ENCODE measurements at regions not wholly inside any gene's neighbourhood (a gene's known extent, or its start where the extent isn't known, plus 50 kb on each side); places are given as distances from the start of the nearest gene placed in this dataset.

DNA sequence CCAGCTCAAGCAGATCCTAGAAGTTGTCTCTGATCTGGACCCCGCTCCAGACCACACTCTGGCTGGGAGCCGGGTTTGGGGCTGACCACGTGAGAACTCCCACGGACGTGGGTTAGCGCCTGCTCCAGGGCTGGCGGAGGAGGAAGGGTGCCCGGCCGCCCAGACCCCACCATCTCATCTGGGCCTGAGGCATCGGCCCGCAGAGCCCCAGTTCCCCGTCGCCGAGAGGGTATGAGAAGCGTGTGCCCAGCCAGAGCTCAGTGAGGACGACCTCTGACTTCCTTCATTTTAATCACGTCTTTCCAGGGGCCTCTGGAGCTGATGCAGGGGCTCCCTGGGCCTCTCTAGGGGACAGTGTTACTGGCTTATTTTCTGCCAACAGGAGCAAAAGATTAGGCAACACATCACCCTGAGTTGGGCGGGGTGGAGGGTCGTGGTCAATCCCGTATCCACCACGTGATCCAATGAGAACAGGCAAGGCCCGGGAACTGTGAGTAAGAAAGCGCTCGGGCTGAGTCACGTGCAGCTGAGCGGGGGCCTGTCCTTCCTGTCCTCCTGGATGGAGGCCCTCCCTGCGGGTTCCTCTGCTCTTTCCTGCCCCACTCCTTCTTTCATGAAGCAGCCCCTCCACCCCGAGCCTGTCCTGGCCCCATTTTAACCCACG is 81.1 kb downstream of the SIK1 start:
- no peak for DNase-seq (ENCODE audit: low read depth, low spot score)
- TF ChIP-seq EZH2 (IDR thresholded peaks at IDR 0.05) (no peak), POLR2AphosphoS5 (IDR thresholded peaks at IDR 0.05; ENCODE audit: borderline replicate concordance, low read depth, low read length) (no peak), FOXP2 (optimal IDR thresholded peaks at IDR 0.05; ENCODE audit: control extremely low read depth, extremely low read length, insufficient read depth) (no peak)
- H3K36me3 ChIP-seq (ENCODE audit: insufficient read depth, low read length), result no peaks in the 10 kb centered on the region
- no peak overlapping the region for H3K27ac ChIP-seq
- no peak overlapping the region for H3K4me3 ChIP-seq
- no peaks in the 10 kb centered on the region for H3K9me3 ChIP-seq (ENCODE audit: low read depth, low read length)
- no peak overlapping the region for H3K9ac ChIP-seq (ENCODE audit: insufficient read length)

DNA sequence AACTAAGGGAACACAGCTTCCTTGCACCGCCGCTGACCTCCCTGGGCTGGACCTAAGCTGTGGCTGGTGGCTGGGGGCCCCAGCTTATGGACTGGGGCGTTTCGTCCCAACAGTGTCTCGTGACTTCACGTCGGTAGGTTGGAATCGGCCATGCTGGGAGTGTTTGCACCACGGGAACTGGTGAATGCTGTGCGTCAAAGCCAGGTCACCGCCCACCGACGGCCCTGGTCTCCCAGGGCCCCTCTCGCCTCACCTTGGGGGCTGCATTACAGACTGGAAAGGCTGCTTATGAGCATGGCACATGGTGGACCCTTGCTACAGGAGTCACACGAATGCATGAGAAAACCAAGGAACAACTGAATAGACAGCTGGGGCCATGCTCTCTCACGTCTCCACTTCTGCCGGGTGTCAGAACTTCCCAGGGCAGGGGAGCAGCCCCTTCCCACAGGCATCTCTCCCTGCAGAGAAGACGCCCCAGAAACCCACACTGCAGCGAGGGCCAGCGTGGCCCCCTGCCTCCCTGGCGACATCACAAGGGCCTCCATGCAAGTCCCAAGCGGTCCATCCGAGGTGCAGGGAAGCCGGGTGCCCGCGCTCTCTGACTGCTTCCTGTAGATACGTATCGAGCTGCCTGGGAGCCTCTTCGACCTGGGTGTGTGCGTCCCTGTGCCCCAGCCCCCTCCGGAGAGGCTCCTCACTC is 81.7 kb downstream of the SIK1 start:
- Histone ChIP-seq H3K9me3 (ENCODE audit: low read depth, low read length) (no peaks in the 10 kb centered on the region), H3K27ac (no peak overlapping the region), H3K36me3 (ENCODE audit: insufficient read depth, low read length) (no peaks in the 10 kb centered on the region), H3K4me3 (no peak overlapping the region), H3K9ac (ENCODE audit: insufficient read length) (no peak overlapping the region)
- DNase-seq (ENCODE audit: low read depth, low spot score), result no peak
- TF ChIP-seq EZH2 (IDR thresholded peaks at IDR 0.05), result no peak
- no peak for TF ChIP-seq FOXP2 (optimal IDR thresholded peaks at IDR 0.05; ENCODE audit: control extremely low read depth, extremely low read length, insufficient read depth)
- TF ChIP-seq POLR2AphosphoS5 (IDR thresholded peaks at IDR 0.05; ENCODE audit: borderline replicate concordance, low read depth, low read length), result no peak

DNA sequence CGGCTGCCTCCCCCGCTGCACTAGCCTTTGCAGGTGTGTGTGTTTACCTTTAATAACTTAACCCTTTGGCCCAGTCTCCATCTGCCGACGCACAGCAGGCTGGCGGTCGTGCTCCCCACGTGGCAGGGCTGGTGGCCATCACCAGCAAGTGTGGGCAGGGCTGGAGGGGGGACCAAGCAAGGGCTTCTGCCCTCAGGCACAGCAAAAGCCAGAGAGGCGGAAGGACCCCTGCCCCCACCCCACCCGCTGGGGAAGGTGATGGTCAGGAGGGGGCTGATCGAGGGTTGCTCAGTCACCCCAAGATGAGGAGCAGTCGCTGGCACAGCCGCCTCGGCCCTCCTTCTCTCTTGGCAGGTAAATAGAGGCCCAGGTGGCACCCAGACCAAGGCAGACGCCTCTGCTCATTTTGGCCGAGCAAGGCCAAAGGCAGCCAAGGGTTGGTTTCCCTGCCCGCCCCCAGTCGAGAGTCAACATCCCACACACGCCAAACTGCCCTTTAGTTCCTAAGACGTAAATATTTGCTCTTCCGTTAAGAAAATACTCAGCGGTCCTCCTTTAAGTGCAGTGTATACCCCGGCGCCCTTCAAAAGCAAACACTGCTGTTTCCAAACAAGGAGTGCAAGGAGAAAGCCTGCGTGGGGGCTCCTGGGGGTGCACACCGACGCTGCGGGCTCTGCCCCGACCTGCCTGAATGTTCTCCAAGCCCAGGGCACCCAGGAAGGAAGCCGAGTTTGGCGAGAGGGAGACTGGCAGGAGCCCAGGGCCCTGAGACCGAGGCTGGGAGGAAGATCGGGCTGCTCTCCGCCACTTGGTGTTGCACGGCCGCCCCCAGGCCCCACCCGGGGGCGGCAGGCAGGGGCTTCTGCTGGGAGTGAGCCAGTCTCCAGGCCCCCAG is 82.7 kb downstream of the SIK1 start:
- DNase-seq (ENCODE audit: low read depth, low spot score), result no peak
- no peak overlapping the region for H3K9ac ChIP-seq (ENCODE audit: insufficient read length)
- TF ChIP-seq FOXP2 (optimal IDR thresholded peaks at IDR 0.05; ENCODE audit: control extremely low read depth, extremely low read length, insufficient read depth) (no peak), EZH2 (IDR thresholded peaks at IDR 0.05) (no peak), POLR2AphosphoS5 (IDR thresholded peaks at IDR 0.05; ENCODE audit: borderline replicate concordance, low read depth, low read length) (no peak)
- no peaks in the 10 kb centered on the region for H3K36me3 ChIP-seq (ENCODE audit: insufficient read depth, low read length)
- no peaks in the 10 kb centered on the region for H3K9me3 ChIP-seq (ENCODE audit: low read depth, low read length)
- H3K4me3 ChIP-seq, result no peak overlapping the region
- H3K27ac ChIP-seq, result no peak overlapping the region

DNA sequence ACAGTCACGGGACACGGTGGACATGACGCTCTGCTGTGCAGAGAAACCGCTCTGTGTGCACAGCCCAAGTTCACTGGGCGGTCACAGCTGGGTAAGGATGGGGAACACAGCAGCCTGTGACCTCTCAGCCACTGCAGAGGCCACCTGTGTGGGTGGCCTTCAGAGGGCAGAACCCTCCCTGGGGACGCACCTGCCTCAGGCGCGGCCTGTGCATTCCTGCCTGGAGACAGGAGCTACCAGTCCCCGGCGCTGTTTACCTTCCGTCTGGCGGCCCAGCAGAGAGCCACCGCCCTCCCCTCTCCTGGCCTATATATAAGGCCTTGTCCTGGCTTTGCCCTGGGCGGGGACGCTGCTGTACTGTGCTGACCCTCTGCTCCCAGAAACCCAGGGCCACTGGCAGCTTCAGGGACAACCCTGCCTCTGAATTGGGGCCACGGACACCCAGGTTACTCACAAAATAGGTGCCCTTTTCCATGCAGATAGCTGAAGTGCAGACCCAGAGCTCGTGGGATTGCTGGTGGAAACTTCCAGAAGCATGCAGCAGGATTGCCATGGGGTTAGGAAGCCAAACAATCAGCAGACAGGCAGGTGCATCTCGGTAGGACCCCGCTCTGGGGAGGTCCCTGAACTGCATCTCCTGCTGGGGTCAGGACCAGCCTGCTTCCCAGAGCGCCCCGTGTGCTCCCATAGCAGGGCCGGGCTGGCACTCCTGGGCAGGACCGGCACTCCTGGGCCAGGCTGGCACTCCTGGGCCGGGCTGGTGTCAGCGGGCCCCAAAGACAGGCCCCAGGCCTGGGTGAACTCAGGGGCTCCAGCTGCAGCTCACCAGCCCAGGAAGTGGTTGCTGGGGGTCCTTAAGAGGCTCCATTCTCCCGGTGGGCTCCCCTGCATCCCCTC is 83.6 kb downstream of the SIK1 start:
- no peak for DNase-seq (ENCODE audit: low read depth, low spot score)
- Histone ChIP-seq H3K27ac (no peak overlapping the region), H3K4me3 (no peak overlapping the region), H3K36me3 (ENCODE audit: insufficient read depth, low read length) (no peaks in the 10 kb centered on the region), H3K9ac (ENCODE audit: insufficient read length) (no peak overlapping the region), H3K9me3 (ENCODE audit: low read depth, low read length) (no peaks in the 10 kb centered on the region)
- no peak for TF ChIP-seq POLR2AphosphoS5 (IDR thresholded peaks at IDR 0.05; ENCODE audit: borderline replicate concordance, low read depth, low read length)

DNA sequence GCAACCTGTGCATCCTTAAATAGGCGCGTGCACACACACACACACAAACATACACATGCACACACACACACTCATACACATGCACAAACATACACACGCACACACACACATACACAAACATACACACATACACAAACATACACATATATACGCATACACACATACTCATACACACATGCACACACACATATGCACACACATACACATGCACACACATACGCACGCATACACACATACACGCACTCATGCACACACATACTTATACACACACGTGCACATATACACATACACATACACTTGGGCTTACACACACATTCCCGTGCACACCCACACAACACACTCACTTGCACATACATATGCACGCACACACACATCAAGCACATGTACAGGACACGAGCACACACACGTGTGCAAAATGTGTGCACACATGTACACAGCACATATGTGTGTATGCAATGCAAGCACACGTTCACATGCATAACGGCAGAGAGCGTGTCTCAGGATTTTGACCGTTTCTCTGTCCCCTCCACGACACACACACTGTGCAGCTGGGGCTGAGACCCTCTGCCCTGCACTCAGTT is 84.5 kb downstream of the SIK1 start:
- Histone ChIP-seq H3K4me3 (no peak overlapping the region), H3K9me3 (ENCODE audit: low read depth, low read length) (no peaks in the 10 kb centered on the region), H3K9ac (ENCODE audit: insufficient read length) (no peak overlapping the region), H3K36me3 (ENCODE audit: insufficient read depth, low read length) (no peaks in the 10 kb centered on the region), H3K27ac (no peak overlapping the region)
- TF ChIP-seq POLR2AphosphoS5 (IDR thresholded peaks at IDR 0.05; ENCODE audit: borderline replicate concordance, low read depth, low read length), result no peak
- TF ChIP-seq EZH2 (IDR thresholded peaks at IDR 0.05), result no peak
- TF ChIP-seq FOXP2 (optimal IDR thresholded peaks at IDR 0.05; ENCODE audit: control extremely low read depth, extremely low read length, insufficient read depth), result no peak
- DNase-seq (ENCODE audit: low read depth, low spot score), result no peak

DNA sequence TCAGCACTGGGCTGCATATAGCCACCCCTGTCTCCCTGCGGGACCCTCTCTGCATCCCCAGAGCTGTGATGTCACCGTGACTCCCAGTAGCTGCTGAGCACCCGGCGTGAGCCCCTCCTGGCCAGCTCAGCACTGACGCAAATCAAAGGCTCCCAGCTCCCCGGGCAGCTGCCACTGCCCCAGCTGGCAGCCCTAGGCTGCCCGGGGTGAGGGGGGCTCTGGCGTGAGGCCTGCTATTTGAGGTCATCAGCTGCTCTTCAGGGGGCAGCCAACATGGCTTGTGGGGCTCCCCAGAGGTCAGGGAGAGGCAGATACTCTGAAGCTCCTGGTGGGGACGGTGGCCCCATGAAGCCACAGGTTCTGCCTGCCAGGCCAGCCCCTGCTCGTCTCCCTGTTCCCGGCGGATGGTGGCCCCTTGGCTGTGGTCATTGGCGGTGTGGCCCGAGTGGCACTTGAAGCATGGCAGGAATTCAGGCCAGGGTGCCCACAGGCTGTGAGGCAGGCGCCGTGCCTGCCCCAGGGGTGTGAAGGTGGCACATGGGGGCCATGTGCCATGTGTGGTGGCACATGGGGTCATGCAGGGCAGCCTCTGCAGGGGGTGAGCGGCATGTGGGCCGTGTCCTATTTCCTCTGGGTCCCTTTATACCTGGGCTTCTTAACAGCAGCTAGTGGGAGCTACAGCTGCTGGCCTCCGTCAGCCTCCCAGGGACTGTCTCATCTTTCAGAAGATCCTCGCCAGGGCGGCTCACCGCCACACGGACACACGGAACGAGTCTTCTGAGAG is 85.4 kb downstream of the SIK1 start:
- H3K36me3 ChIP-seq (ENCODE audit: insufficient read depth, low read length), result no peaks in the 10 kb centered on the region
- no peaks in the 10 kb centered on the region for H3K9me3 ChIP-seq (ENCODE audit: low read depth, low read length)
- no peak for DNase-seq (ENCODE audit: low read depth, low spot score)
- no peak overlapping the region for H3K4me3 ChIP-seq
- H3K9ac ChIP-seq (ENCODE audit: insufficient read length), result no peak overlapping the region
- H3K27ac ChIP-seq, result no peak overlapping the region
- TF ChIP-seq FOXP2 (optimal IDR thresholded peaks at IDR 0.05; ENCODE audit: control extremely low read depth, extremely low read length, insufficient read depth) (no peak), POLR2AphosphoS5 (IDR thresholded peaks at IDR 0.05; ENCODE audit: borderline replicate concordance, low read depth, low read length) (no peak), EZH2 (IDR thresholded peaks at IDR 0.05) (no peak)

Data from SK-N-MC (cell line).